IPS DF 19.7 (cell line): ENCODE measurements at regions not wholly inside any gene's neighbourhood (a gene's known extent, or its start where the extent isn't known, plus 50 kb on each side); places are given as distances from the start of the nearest gene placed in this dataset.

ENCODE experiments used
- DNase-seq: peaks from one replicate; pipeline ENCODE4 v3.0.0-alpha.2; 2013; ENCODE audit warnings: low read depth, low spot score

- no peak for DNase-seq
These were observed 155.9 kb upstream of the BCL6 start for GRCh38 chr3:187900993-187901755.

- DNase-seq = no peak
These were observed 156.8 kb upstream of the BCL6 start for GRCh38 chr3:187902041-187902471.

GRCh38 chr3:187902936-187903335 is 157.7 kb upstream of the BCL6 start:
- no peak for DNase-seq

GRCh38 chr3:187903697-187904096 is 158.4 kb upstream of the BCL6 start:
- DNase-seq = no peak

- DNase-seq = no peak
These were observed 161.1 kb upstream of the BCL6 start for GRCh38 chr3:187906416-187906815.

GRCh38 chr3:187906920-187907319 is 161.7 kb upstream of the BCL6 start:
- no peak for DNase-seq

GRCh38 chr3:187909866-187910265 is 164.6 kb upstream of the BCL6 start:
- DNase-seq = no peak

- DNase-seq = no peak
These were observed 166.7 kb upstream of the BCL6 start for GRCh38 chr3:187912007-187912406.

- DNase-seq = no peak
These were observed 168.4 kb upstream of the BCL6 start for GRCh38 chr3:187913617-187914033.

GRCh38 chr3:187914231-187914630 is 169.0 kb upstream of the BCL6 start:
- no peak for DNase-seq

- no peak for DNase-seq
These were observed 170.8 kb upstream of the BCL6 start for GRCh38 chr3:187916072-187916471.

- DNase-seq = no peak
These were observed 172.9 kb upstream of the BCL6 start for GRCh38 chr3:187918081-187918644.

GRCh38 chr3:187919048-187919447 is 173.8 kb upstream of the BCL6 start:
- no peak for DNase-seq

GRCh38 chr3:187919544-187919943 is 174.3 kb upstream of the BCL6 start:
- no peak for DNase-seq

GRCh38 chr3:187920030-187920429 is 174.8 kb upstream of the BCL6 start:
- DNase-seq = no peak

GRCh38 chr3:187920913-187921312 is 175.6 kb upstream of the BCL6 start:
- DNase-seq = no peak

GRCh38 chr3:187921391-187922074 is 176.3 kb upstream of the BCL6 start:
- DNase-seq = no peak

GRCh38 chr3:187922704-187923416 is 177.6 kb upstream of the BCL6 start:
- no peak for DNase-seq

GRCh38 chr3:187924651-187925050 is 179.4 kb upstream of the BCL6 start:
- no peak for DNase-seq

GRCh38 chr3:187925326-187925725 is 180.1 kb upstream of the BCL6 start:
- no peak for DNase-seq

GRCh38 chr3:187926620-187927019 is 181.4 kb upstream of the BCL6 start:
- no peak for DNase-seq

GRCh38 chr3:187927565-187927964 is 182.3 kb upstream of the BCL6 start:
- no peak for DNase-seq
